Psoas muscle (tissue), 7 donors: ENCODE measurements at regions not wholly inside any gene's neighbourhood (a gene's known extent, or its start where the extent isn't known, plus 50 kb on each side); places are given as distances from the start of the nearest gene placed in this dataset.

Experiments
- ATAC-seq, 4 donors: fragments of 200-7000 bp; cut with Tn5 transposase; one replicate each; pipeline ENCODE4 v1.9.1; 2020; ENCODE audit warnings: moderate library complexity in 3 of 4, mild to moderate bottlenecking in 2 of 4
- DNase-seq, 2 donors: peaks; one replicate each; pipeline ENCODE4 v3.0.0-alpha.2; 2020
- H3K27ac ChIP-seq: fragments of 200-600 bp; one replicate; pipeline ENCODE4 v1.8.0; 2022
- H3K27me3 ChIP-seq, 3 donors: fragments of 200-600 bp in 1 of 3; one replicate each; pipeline versions ENCODE4 v1.6.1 to v1.8.0; 2013 to 2022; ENCODE audit warnings: low read length in 2 of 3, mild to moderate bottlenecking in 2 of 3, moderate library complexity in 1 of 3; ENCODE audit not compliant: insufficient read depth in 3 of 3
- H3K36me3 ChIP-seq, 2 donors: fragments of 200-600 bp in 1 of 2; one replicate each; pipeline versions ENCODE4 v1.6.1 to v1.8.0; 2013 to 2022; ENCODE audit warnings: low read depth in 1 of 2, mild to moderate bottlenecking in 1 of 2, moderate library complexity in 1 of 2; ENCODE audit not compliant: insufficient read depth in 1 of 2
- H3K4me1 ChIP-seq: fragments of 200-600 bp; one replicate; pipeline ENCODE4 v1.8.0; 2022
- H3K4me3 ChIP-seq: fragments of 200-600 bp; one replicate; pipeline ENCODE4 v1.8.0; 2022; ENCODE audit warnings: mild to moderate bottlenecking
- H3K9me3 ChIP-seq: fragments of 200-600 bp; one replicate; pipeline ENCODE4 v1.8.0; 2022
- WGBS, 3 donors: extraction: QIAGEN DNeasy Blood & Tissue Kit; methylation state at CpG; one replicate each; pipeline versions ENCODE4 v1.1.6 to v1.1.7; 2013; 5-methylcytosine and 5-hydroxymethylcytosine counted together
- intact Hi-C, 2 donors: fragments of 100-400 bp; cut with DNase I; formaldehyde crosslinking; loops; one replicate each; pipeline versions ENCODE4 v1.11.0 to v1.14.2; 2022
- TF ChIP-seq, protein P1 (sequence below): fragments of 200-600 bp; IDR thresholded peaks from one replicate; pipeline ENCODE4 v1.8.0; 2022; ENCODE audit warnings: antibody characterized with exemption
- donor health status: healthy with polysubstance abuse.
- donor health status: DM: no; HTN: no; CAD: no; lungs with moderate emphysema.
- donor health status: Bipolar disorder and iron deficiency.
- donor health status: healthy.
- donor health status: DM: yes; HTN: yes; CAD: no.
- donor health status: DM: no; HTN: no; CAD: no.
- donor health status: DM: yes; HTN: yes; CAD: no.

DNA sequence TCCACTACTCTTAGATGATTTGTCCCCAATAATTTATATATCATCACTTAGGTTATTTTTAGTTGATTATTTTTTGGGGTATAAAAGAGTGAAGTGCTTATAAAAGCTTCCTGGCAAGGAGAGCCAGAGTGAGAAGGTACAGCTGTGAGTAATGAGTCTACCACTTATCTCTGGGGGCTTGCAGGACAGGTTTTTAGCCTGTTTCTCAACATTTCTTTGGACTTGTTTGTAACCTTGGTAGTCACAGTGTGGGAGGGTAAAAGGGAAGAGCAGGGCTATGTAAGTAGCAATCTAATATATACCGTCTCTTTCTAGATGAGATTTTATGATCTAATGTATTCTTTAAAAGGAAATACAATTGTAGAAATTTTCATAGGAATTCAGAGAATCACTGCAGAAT lies 321.3 kb upstream of the GOLIM4 start:
- Histone ChIP-seq H3K36me3 (no peaks in the 10 kb centered on the region), H3K9me3 (no peaks in the 10 kb centered on the region), H3K4me3 (no peak overlapping the region), H3K27me3 (no peaks in the 10 kb centered on the region), H3K4me1 (no peaks in the 10 kb centered on the region), H3K27ac (no peak overlapping the region)
- intact Hi-C loops, result no loop called here
- ATAC-seq (no peak), DNase-seq (no peak)
- WGBS, 3 donors, result 86 to 89% (median 89%) methylated on average over 1 of the region's 1 CpG
- TF ChIP-seq, protein P1, sequence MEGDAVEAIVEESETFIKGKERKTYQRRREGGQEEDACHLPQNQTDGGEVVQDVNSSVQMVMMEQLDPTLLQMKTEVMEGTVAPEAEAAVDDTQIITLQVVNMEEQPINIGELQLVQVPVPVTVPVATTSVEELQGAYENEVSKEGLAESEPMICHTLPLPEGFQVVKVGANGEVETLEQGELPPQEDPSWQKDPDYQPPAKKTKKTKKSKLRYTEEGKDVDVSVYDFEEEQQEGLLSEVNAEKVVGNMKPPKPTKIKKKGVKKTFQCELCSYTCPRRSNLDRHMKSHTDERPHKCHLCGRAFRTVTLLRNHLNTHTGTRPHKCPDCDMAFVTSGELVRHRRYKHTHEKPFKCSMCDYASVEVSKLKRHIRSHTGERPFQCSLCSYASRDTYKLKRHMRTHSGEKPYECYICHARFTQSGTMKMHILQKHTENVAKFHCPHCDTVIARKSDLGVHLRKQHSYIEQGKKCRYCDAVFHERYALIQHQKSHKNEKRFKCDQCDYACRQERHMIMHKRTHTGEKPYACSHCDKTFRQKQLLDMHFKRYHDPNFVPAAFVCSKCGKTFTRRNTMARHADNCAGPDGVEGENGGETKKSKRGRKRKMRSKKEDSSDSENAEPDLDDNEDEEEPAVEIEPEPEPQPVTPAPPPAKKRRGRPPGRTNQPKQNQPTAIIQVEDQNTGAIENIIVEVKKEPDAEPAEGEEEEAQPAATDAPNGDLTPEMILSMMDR, result no peak

DNA sequence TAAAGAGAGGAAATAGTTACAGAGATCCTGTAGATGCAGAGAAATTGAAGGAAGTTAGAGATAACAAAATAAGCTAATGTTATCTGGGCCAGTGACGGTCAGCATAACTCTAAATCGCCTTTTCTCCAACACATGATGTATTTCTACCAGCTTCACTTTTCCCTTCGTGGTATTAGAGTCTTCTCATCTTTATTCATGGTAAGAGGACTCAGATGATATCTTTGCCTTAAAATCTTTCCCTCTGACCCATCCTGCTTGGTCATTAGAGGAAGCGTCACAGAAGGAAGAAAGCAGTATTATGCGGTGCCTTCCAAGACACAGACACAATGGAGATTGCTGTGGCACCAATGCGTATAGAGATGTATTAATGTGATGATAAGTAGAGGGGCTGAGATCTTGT lies 320.7 kb upstream of the GOLIM4 start:
- Histone ChIP-seq H3K9me3 (no peaks in the 10 kb centered on the region), H3K27ac (no peak overlapping the region), H3K4me1 (no peaks in the 10 kb centered on the region), H3K27me3 (no peaks in the 10 kb centered on the region), H3K36me3 (no peaks in the 10 kb centered on the region), H3K4me3 (no peak overlapping the region)
- WGBS, 3 donors, result 81 to 88% (median 88%) methylated on average over 6 of the region's 6 CpGs
- intact Hi-C loops, result no loop called here
- ATAC-seq, result no peak
- TF ChIP-seq, protein P1, result no peak
- no peak for DNase-seq

DNA sequence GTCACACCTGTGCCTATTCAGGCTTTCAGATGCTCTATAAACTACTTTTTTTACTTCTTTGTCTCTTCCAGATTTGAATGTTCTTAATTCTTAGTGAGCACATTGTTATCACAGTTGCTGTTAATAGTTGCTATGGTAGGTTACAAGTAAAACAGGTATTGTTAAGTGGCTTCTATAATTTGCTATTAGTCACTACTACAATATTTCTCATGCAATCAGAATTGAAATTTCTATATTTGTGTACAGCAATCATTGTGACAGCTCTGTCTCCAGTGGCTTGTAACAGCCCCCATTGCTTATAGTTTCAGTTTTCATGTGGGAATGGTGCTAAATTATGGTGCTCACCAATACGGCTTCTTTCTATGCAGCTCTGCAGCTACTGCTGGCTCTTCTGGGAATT lies 318.4 kb upstream of the GOLIM4 start:
- no peaks in the 10 kb centered on the region for H3K9me3 ChIP-seq
- ATAC-seq (no peak), DNase-seq (no peak)
- intact Hi-C loops, result no loop called here
- no peaks in the 10 kb centered on the region for H3K27me3 ChIP-seq
- WGBS, 3 donors, result 65 to 83% (median 78%) methylated on average over 1 of the region's 1 CpG
- H3K4me3 ChIP-seq, result no peak overlapping the region
- no peak overlapping the region for H3K27ac ChIP-seq
- H3K36me3 ChIP-seq, result no peaks in the 10 kb centered on the region
- TF ChIP-seq, protein P1, result no peak
- H3K4me1 ChIP-seq, result no peaks in the 10 kb centered on the region

DNA sequence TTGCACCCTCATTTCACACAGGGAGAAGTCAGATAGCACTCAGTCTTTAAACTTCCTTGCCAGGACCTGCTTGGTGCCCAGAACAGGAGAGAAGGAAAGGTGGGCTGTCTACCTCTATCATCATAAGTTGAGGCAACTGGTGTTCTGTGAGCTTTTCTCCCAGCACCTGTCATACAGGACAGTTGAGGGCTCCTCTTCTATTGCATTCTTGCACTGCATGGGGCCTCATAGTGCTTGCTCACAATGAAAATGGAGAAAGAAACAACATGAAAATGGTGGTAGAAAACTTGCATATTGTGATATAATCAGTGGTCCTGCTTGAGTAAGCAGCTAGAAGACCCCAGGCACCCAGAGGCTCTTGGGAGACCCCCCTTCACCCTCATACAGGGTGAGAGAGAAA lies 311.7 kb upstream of the GOLIM4 start:
- Histone ChIP-seq H3K4me3 (no peak overlapping the region), H3K9me3 (no peaks in the 10 kb centered on the region), H3K27ac (no peak overlapping the region), H3K36me3 (no peaks in the 10 kb centered on the region), H3K4me1 (no peaks in the 10 kb centered on the region), H3K27me3 (no peaks in the 10 kb centered on the region)
- intact Hi-C loops, result no loop called here
- TF ChIP-seq, protein P1, result no peak
- ATAC-seq (no peak), DNase-seq (no peak)

DNA sequence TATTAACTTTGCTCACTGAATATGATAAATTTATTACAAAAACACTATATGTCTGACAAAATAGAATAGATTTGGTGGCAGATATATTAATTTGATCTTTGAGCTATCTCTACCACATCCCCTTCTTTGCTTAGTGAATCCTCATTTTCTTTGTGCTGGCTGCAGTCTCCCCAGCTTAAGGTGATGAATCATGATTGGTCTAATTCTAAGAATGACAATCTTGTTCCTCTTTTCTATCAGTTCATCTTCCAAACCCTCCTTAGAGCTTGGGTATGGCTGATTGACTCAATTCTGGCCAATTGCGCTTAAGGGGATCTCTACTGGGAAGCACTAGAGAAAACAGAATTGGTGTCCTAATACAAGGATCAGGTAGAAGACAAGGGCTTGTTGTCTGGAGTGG lies 309.6 kb upstream of the GOLIM4 start:
- no peak overlapping the region for H3K27ac ChIP-seq
- no peaks in the 10 kb centered on the region for H3K4me1 ChIP-seq
- TF ChIP-seq, protein P1, result no peak
- intact Hi-C loops, result no loop called here
- H3K27me3 ChIP-seq, result no peaks in the 10 kb centered on the region
- H3K36me3 ChIP-seq, result no peaks in the 10 kb centered on the region
- DNase-seq, result no peak
- H3K4me3 ChIP-seq, result no peak overlapping the region
- no peak for ATAC-seq
- WGBS, 3 donors, result 97 to 100% (median 100%) methylated on average over 1 of the region's 1 CpG
- H3K9me3 ChIP-seq, result no peaks in the 10 kb centered on the region
